HL-60 (cell line): ENCODE measurements at regions not wholly inside any gene's neighbourhood (a gene's known extent, or its start where the extent isn't known, plus 50 kb on each side); places are given as distances from the start of the nearest gene placed in this dataset.

Source experiments
- DNase-seq, 2 experiments: peaks; one replicate each; pipeline ENCODE4 v3.0.0-alpha.2; 2010 to 2020; ENCODE audit warnings: low read depth in 1 of 2, low spot score in 1 of 2
- H3K27ac ChIP-seq: fragments of 250-450 bp; sonication (Bioruptor Pico); replicated peaks from 2 replicates; pipeline ENCODE4 v1.5.1; 2020; ENCODE audit warnings: mild to moderate bottlenecking, moderate library complexity
- H3K27me3 ChIP-seq: fragments of 250-450 bp; sonication (Bioruptor Pico); 2 replicates; pipeline ENCODE4 v1.5.1; 2021; ENCODE audit warnings: mild to moderate bottlenecking, moderate library complexity; ENCODE audit not compliant: insufficient read depth, poor library complexity, severe bottlenecking
- H3K4me3 ChIP-seq: replicated peaks from 2 replicates; pipeline ENCODE4 v1.5.1; 2011; ENCODE audit warnings: mild to moderate bottlenecking, control low read depth, low read length; ENCODE audit not compliant: insufficient read depth
- CTCF ChIP-seq: IDR thresholded peaks from one replicate; pipeline ENCODE4 v1.5.1; 2011; ENCODE audit warnings: low read length, control low read depth, inconsistent platforms; ENCODE audit not compliant: insufficient read depth
- GABPA ChIP-seq: IDR thresholded peaks from 2 replicates; pipeline ENCODE4 v1.6.1; 2012; ENCODE audit warnings: low read depth
- POLR2AphosphoS5 ChIP-seq: IDR thresholded peaks from 2 replicates; pipeline ENCODE4 v1.6.1; 2012; ENCODE audit warnings: low read depth
- REST ChIP-seq: IDR thresholded peaks from 2 replicates; pipeline ENCODE4 v1.6.1; 2012; ENCODE audit warnings: low read depth; ENCODE audit not compliant: insufficient replicate concordance
- SPI1 ChIP-seq: IDR thresholded peaks from 2 replicates; pipeline ENCODE4 v1.6.1; 2012; ENCODE audit warnings: low read depth, mild to moderate bottlenecking, borderline replicate concordance

GRCh38 chr9:30591461-30591860, 1793.0 kb upstream of the ACO1 start:
- Histone ChIP-seq H3K27ac (no peak overlapping the region), H3K27me3 (no peaks in the 10 kb centered on the region), H3K4me3 (no peak overlapping the region)
- no peak for DNase-seq
- no peak for TF ChIP-seq POLR2AphosphoS5
- no peak for TF ChIP-seq GABPA
- no peak for TF ChIP-seq REST
- no peak for TF ChIP-seq CTCF
- no peak for TF ChIP-seq SPI1

GRCh38 chr9:30597608-30598007, 1786.8 kb upstream of the ACO1 start:
- no peak overlapping the region for H3K4me3 ChIP-seq

GRCh38 chr9:30605936-30606335, 1778.5 kb upstream of the ACO1 start:
- no peak for DNase-seq
- Histone ChIP-seq H3K4me3 (no peak overlapping the region), H3K27me3 (no peaks in the 10 kb centered on the region), H3K27ac (no peak overlapping the region)
- TF ChIP-seq SPI1 (no peak), POLR2AphosphoS5 (no peak), CTCF (no peak), GABPA (no peak), REST (no peak)

More at GRCh38 chr9:30597608-30598007, 1786.8 kb upstream of the ACO1 start:
- Histone ChIP-seq H3K27ac (no peak overlapping the region), H3K27me3 (no peaks in the 10 kb centered on the region)
- TF ChIP-seq GABPA (no peak), POLR2AphosphoS5 (no peak), SPI1 (no peak), CTCF (no peak), REST (no peak)
- no peak for DNase-seq
